HepG2 (cell line): ENCODE measurements at regions not wholly inside any gene's neighbourhood (a gene's known extent, or its start where the extent isn't known, plus 50 kb on each side); places are given as distances from the start of the nearest gene placed in this dataset.

Experiments used
- ATAC-seq: fragments of 200-7000 bp; cut with Tn5 transposase; 3 replicates; pipeline ENCODE4 v1.9.1; 2020; ENCODE audit warnings: mild to moderate bottlenecking, moderate library complexity
- BruUV-seq: library from RNA; stranded (reverse); fragments of 400-500 nt; replicated peaks from 2 replicates; lab custom pipeline; 2021; lab: Mats Ljungman, UMichigan
- CTCF ChIA-PET: fragments of 300-600 bp; formaldehyde crosslinking; extraction: SDS; loops from one replicate; lab custom pipeline; 2021; ENCODE audit warnings: low total read pairs, inconsistent platforms, low intra/inter-chr PET ratio; lab: Yijun Ruan, JAX
- POLR2A ChIA-PET: fragments of 350-600 bp; sonication (Branson Sonifier 250); formaldehyde crosslinking; loops from one replicate; lab custom pipeline; 2020; ENCODE audit warnings: antibody characterized with exemption, inconsistent platforms; lab: Yijun Ruan, JAX
- DNase-seq: peaks from one replicate; pipeline ENCODE4 v3.0.0-alpha.2; 2015; ENCODE audit warnings: low spot score
- FAIRE-seq: peaks from 3 replicates; lab custom pipeline; 2011; peaks lifted over from hg19 to GRCh38; lab: Jason Lieb, UNC
- H2AFZ ChIP-seq: one replicate; pipeline ENCODE4 v1.6.1; 2011; ENCODE audit warnings: low read length, inconsistent platforms
- H3K27ac ChIP-seq: fragments of 300-600 bp; 3 replicates; pipeline ENCODE4 v1.8.0; 2011; ENCODE audit warnings: mixed run types, mild to moderate bottlenecking, mixed read lengths, low read length, inconsistent platforms; ENCODE audit not compliant: insufficient read depth; ENCODE audit errors: extremely low read length
- H3K27me3 ChIP-seq, 2 experiments: fragments of 200-600 bp in 1 of 2; 2 replicates in 1 of 2; 3 replicates in 1 of 2; pipeline versions ENCODE4 v1.6.0 to v1.8.0; 2011; ENCODE audit warnings: low read length in 2 of 2, mild to moderate bottlenecking in 2 of 2, moderate library complexity in 2 of 2, inconsistent platforms in 1 of 2; ENCODE audit not compliant: insufficient read depth in 2 of 2, control insufficient read depth in 1 of 2
- H3K36me3 ChIP-seq, 2 experiments: fragments of 200-600 bp in 1 of 2; replicated peaks in 1 of 2; 2 replicates in 1 of 2; 3 replicates in 1 of 2; pipeline versions ENCODE4 v1.5.1 to v1.8.0; 2011; ENCODE audit warnings: low read length in 2 of 2, inconsistent platforms in 1 of 2; ENCODE audit not compliant: insufficient read depth in 2 of 2, control insufficient read depth in 1 of 2
- H3K4me1 ChIP-seq: 2 replicates; pipeline ENCODE4 v1.5.1; 2012; ENCODE audit warnings: low read length, inconsistent platforms; ENCODE audit not compliant: insufficient read depth
- H3K4me2 ChIP-seq: 2 replicates; pipeline ENCODE4 v1.6.0; 2011; ENCODE audit warnings: low read depth, low read length, inconsistent platforms
- H3K4me3 ChIP-seq, 3 experiments: fragments of 200-600 bp in 1 of 3; sonication (generic), shearing (Covaris generic) in 1 of 3; replicated peaks in 1 of 3; 2 replicates each; pipeline ENCODE4 v1.5.1; 2011 to 2016; ENCODE audit warnings: low read length in 3 of 3, inconsistent platforms in 2 of 3, low read depth in 2 of 3, mild to moderate bottlenecking in 2 of 3, control low read depth in 1 of 3, mixed read lengths in 1 of 3; ENCODE audit not compliant: insufficient read depth in 1 of 3
- H3K79me2 ChIP-seq: one replicate; pipeline ENCODE4 v1.6.1; 2011; ENCODE audit warnings: low read length, inconsistent platforms; ENCODE audit not compliant: insufficient read depth
- H3K9ac ChIP-seq: 2 replicates; pipeline ENCODE4 v1.6.0; 2011; ENCODE audit warnings: mild to moderate bottlenecking, low read depth, low read length, inconsistent platforms; ENCODE audit not compliant: insufficient read depth
- H3K9me3 ChIP-seq: 2 replicates; pipeline ENCODE4 v1.5.1; 2012; ENCODE audit warnings: mild to moderate bottlenecking, low read length
- H4K20me1 ChIP-seq: 2 replicates; pipeline ENCODE4 v1.6.0; 2011; ENCODE audit warnings: inconsistent platforms, mild to moderate bottlenecking, low read length, moderate library complexity; ENCODE audit not compliant: insufficient read depth
- PCBP2 ChIP-seq: fragments of 200-400 bp; formaldehyde crosslinking; optimal IDR thresholded peaks from 2 replicates; pipeline ENCODE3; 2018; ENCODE audit warnings: low read length, low read depth; ENCODE audit not compliant: poor library complexity, severe bottlenecking
- ZNF773 ChIP-seq: sonication (generic); formaldehyde crosslinking; IDR thresholded peaks from 2 replicates; pipeline ENCODE4 v1.4.0; 2020; ENCODE audit warnings: missing genetic modification reagents, borderline replicate concordance
- WGBS: methylation state at CpG from one replicate; pipeline ENCODE4 v1.1.6; 2017; ENCODE audit warnings: low lambda C conversion rate; 5-methylcytosine and 5-hydroxymethylcytosine counted together
- in situ Hi-C: cut with HindIII; loops from 2 replicates; pipeline ENCODE4 v1.10.0; 2017; ENCODE audit warnings: low pct_unique_long_range_greater_than_20kb; ENCODE audit not compliant: extremely low pct_ligation_motif_present
- intact Hi-C: fragments of 100-400 bp; cut with micrococcal nuclease; formaldehyde crosslinking; loops from one replicate; pipeline ENCODE4 v1.10.0; 2022; ENCODE audit not compliant: unreplicated experiment

DNA sequence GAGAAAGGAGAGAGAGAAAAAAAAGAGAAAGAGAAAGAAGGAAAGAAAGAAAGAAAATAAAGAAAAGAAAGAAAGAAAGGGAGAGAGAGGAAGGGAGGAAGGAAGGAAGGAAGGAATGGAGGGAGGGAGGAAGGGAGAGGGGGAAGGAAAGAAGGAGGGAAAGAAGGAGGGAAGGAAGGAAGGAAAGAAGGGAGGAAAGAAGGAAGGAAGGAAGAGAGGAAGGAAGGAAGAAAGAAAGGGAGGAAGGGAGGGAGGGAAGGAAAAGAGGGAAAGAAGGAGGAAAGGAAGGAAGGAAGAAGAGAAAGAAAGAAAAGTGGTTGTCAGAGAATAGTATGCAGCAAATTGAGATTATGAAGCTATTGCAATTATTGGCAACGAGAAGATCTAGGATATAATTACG is 49.9 kb upstream of the NIPBL start:
- intact Hi-C loops = no loop called here
- WGBS = under 1% methylated on average over 2 of the region's 2 CpGs

More for the DNA sequence above, 49.9 kb upstream of the NIPBL start:
- no peak for FAIRE-seq
- Histone ChIP-seq H3K9me3 (no peaks in the 10 kb centered on the region), H3K27ac (no peak overlapping the region), H3K4me1 (no peaks in the 10 kb centered on the region), H3K27me3 (no peaks in the 10 kb centered on the region), H3K9ac (no peak overlapping the region), H2AFZ (no peak overlapping the region), H4K20me1 (no peaks in the 10 kb centered on the region), H3K4me3 (no peak overlapping the region), H3K79me2 (no peaks in the 10 kb centered on the region), H3K36me3 (no peaks in the 10 kb centered on the region), H3K4me2 (no peak overlapping the region)
- POLR2A ChIA-PET = no interaction called here
- ATAC-seq = no peak
- no peak for DNase-seq
- no TSS peak for BruUV-seq
- in situ Hi-C loops = no loop called here
- peak; percentile 64 for TF ChIP-seq PCBP2
- TF ChIP-seq ZNF773 (CRISPR knock-in tag) = no peak
- CTCF ChIA-PET = no interaction called here
